Endothelial cell (in vitro differentiated cells): ENCODE measurements at regions not wholly inside any gene's neighbourhood (a gene's known extent, or its start where the extent isn't known, plus 50 kb on each side); places are given as distances from the start of the nearest gene placed in this dataset.

Source experiments
- DNase-seq: peaks from one replicate; pipeline ENCODE4 v3.0.0; 2021; ENCODE audit warnings: low spot score
- H3K27ac Mint-ChIP-seq: one replicate; pipeline ENCODE4 v1.8.0; 2021; ENCODE audit warnings: mixed read lengths, inconsistent platforms; ENCODE audit not compliant: unreplicated experiment
- H3K27me3 Mint-ChIP-seq: one replicate; pipeline ENCODE4 v1.8.0; 2021; ENCODE audit warnings: mild to moderate bottlenecking, moderate library complexity, mixed read lengths, inconsistent platforms; ENCODE audit not compliant: unreplicated experiment
- H3K36me3 Mint-ChIP-seq: one replicate; pipeline ENCODE4 v1.8.0; 2021; ENCODE audit warnings: mild to moderate bottlenecking, low read depth, mixed read lengths, inconsistent platforms; ENCODE audit not compliant: unreplicated experiment
- H3K4me1 Mint-ChIP-seq: one replicate; pipeline ENCODE4 v1.8.0; 2021; ENCODE audit warnings: mild to moderate bottlenecking, mixed read lengths, inconsistent platforms; ENCODE audit not compliant: unreplicated experiment
- H3K4me3 Mint-ChIP-seq: one replicate; pipeline ENCODE4 v1.8.0; 2021; ENCODE audit warnings: mild to moderate bottlenecking, mixed read lengths, inconsistent platforms; ENCODE audit not compliant: unreplicated experiment
- H3K9me3 Mint-ChIP-seq: one replicate; pipeline ENCODE4 v1.8.0; 2021; ENCODE audit warnings: mixed read lengths, inconsistent platforms; ENCODE audit not compliant: unreplicated experiment
- TF ChIP-seq, protein P1 (sequence below): fragments of 200-600 bp; sonication (generic); IDR thresholded peaks from one replicate; pipeline ENCODE4 v1.5.0; 2021; ENCODE audit warnings: antibody characterized with exemption; ENCODE audit not compliant: unreplicated experiment

DNA sequence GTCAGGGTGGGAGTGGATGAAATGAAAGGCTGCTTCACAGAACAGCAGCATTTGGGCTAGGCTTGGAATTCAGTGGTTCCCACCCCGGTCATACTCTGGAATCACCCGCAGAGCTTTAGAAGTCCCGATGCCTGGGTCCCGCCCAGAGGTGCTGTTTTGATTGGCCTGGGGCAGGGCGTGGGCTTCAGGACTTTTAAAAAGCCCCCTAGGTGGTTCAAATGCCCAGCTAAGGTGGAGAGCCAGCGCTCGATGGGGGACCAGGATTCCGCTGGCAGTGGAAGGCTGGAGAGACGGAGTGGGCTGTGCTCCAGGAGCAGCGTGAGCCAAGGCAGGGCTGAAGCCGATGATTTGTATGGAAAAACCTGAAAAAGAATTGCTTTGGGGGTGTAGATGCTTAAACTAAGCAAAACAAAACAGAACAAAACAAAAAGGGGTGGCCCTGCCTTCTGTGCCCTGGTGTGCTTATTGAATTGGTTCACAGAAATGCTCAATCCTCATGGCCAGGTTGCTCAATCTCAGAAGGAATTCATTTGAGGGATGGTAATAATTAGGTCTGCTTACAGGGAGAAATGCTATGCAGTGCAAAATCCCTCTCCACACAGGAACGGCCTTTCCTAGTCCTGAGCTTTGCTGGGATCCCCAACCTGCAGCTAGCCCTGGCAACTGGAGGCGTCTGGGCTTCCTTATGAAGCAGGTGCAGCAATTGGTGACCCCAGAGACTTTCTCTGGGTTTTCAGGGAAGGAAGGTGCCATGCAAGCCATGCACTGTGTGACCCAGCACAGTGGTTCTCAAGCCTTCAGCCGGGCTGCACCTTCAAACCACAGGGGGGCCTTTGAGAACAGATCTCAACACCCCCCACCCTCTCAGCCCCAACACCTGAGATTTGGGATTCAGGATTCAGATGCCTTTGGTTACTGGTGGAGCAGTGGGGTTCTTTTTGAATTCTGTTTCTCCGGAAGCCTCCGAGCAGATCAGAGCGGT lies 174.0 kb upstream of the ZNF618 start:
- H3K4me1 Mint-ChIP-seq, result peaks cover 16% of the 10 kb centered on the region
- no peaks in the 10 kb centered on the region for H3K27me3 Mint-ChIP-seq
- TF ChIP-seq, protein P1, sequence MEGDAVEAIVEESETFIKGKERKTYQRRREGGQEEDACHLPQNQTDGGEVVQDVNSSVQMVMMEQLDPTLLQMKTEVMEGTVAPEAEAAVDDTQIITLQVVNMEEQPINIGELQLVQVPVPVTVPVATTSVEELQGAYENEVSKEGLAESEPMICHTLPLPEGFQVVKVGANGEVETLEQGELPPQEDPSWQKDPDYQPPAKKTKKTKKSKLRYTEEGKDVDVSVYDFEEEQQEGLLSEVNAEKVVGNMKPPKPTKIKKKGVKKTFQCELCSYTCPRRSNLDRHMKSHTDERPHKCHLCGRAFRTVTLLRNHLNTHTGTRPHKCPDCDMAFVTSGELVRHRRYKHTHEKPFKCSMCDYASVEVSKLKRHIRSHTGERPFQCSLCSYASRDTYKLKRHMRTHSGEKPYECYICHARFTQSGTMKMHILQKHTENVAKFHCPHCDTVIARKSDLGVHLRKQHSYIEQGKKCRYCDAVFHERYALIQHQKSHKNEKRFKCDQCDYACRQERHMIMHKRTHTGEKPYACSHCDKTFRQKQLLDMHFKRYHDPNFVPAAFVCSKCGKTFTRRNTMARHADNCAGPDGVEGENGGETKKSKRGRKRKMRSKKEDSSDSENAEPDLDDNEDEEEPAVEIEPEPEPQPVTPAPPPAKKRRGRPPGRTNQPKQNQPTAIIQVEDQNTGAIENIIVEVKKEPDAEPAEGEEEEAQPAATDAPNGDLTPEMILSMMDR, result no peak
- DNase-seq, result no peak
- no peak overlapping the region for H3K4me3 Mint-ChIP-seq
- H3K27ac Mint-ChIP-seq, result no peak overlapping the region
- peaks cover 2% of the 10 kb centered on the region for H3K36me3 Mint-ChIP-seq
- peaks cover 5% of the 10 kb centered on the region for H3K9me3 Mint-ChIP-seq

GRCh38 chr9:113705306-113705927 lies 170.7 kb upstream of the ZNF618 start:
- Mint-ChIP-seq H3K9me3 (peaks cover 7% of the 10 kb centered on the region), H3K27me3 (peaks cover 5% of the 10 kb centered on the region), H3K36me3 (peaks cover 9% of the 10 kb centered on the region), H3K4me1 (peaks cover 22% of the 10 kb centered on the region), H3K4me3 (no peak overlapping the region), H3K27ac (no peak overlapping the region)
- TF ChIP-seq, protein P1, result no peak
- no peak for DNase-seq

GRCh38 chr9:113705928-113706519 lies 170.1 kb upstream of the ZNF618 start:
- peaks cover 22% of the 10 kb centered on the region for H3K4me1 Mint-ChIP-seq
- no peak overlapping the region for H3K4me3 Mint-ChIP-seq
- DNase-seq, result no peak
- peaks cover 7% of the 10 kb centered on the region for H3K9me3 Mint-ChIP-seq
- TF ChIP-seq, protein P1, result no peak
- H3K27ac Mint-ChIP-seq, result no peak overlapping the region
- peaks cover 9% of the 10 kb centered on the region for H3K36me3 Mint-ChIP-seq
- H3K27me3 Mint-ChIP-seq, result peaks cover 5% of the 10 kb centered on the region

DNA sequence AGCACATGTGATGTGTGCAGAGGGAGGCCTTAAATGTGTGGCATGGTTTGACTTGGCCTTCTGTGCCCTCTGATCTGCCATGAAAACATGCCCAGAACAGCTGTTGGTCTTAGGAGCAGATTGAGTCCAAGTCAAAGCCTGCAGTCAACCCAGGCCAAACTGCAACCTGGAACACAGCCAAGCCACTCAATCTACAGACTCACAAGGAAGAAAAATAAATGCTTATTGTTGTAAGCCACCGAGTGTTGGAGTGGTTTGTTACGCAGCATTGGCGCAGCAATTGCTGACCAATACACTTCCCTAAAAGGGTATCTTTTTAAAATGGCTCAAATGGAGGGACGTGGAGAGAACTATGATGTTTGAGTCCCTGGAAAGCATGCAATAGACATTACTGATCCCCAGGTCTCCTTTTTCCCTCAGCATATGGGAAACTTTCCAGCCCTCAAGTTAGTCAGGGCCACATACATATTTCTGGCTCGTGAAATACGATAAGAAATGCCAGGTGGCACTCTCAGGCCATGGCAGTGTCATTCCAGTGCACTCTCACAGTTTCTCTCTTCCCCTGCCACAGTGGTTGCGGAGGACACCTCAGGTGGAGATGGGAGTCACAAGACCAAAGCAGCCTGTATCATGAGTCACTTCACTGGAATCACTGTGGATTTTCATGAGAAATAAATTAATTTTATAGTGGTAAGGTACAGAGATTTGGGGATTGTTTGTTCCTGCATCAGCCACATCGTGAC lies 168.0 kb upstream of the ZNF618 start:
- no peak for DNase-seq
- peaks cover 9% of the 10 kb centered on the region for H3K36me3 Mint-ChIP-seq
- peaks cover 7% of the 10 kb centered on the region for H3K27me3 Mint-ChIP-seq

More for the DNA sequence above, 168.0 kb upstream of the ZNF618 start:
- Mint-ChIP-seq H3K27ac (no peak overlapping the region), H3K4me3 (no peak overlapping the region), H3K9me3 (peaks cover 7% of the 10 kb centered on the region), H3K4me1 (peaks cover 22% of the 10 kb centered on the region)
- TF ChIP-seq, protein P1, result no peak
